GM20000 (cell line): ENCODE measurements at regions not wholly inside any gene's neighbourhood (a gene's known extent, or its start where the extent isn't known, plus 50 kb on each side); places are given as distances from the start of the nearest gene placed in this dataset.
"Not testable (repeated sequence)": the region's sequence is repeated elsewhere in the genome, so short reads cannot be mapped to it uniquely, and the experiment has no call there.

ENCODE experiments used
- DNase-seq: peaks from one replicate; pipeline ENCODE4 v3.0.0; 2012; ENCODE audit warnings: low spot score
- CTCF ChIP-seq: IDR thresholded peaks from 2 replicates; pipeline ENCODE4 v1.5.1; 2012; ENCODE audit warnings: mild to moderate bottlenecking, control low read depth; ENCODE audit errors: extremely low read depth, missing control alignments

- no peak for DNase-seq
- TF ChIP-seq CTCF = no peak
Measured at GRCh38 chr12:47370421-47370820, 290.7 kb upstream of the AMIGO2 start.

- no peak for DNase-seq
- no peak for TF ChIP-seq CTCF
Measured at GRCh38 chr12:47369085-47369484, 289.3 kb upstream of the AMIGO2 start.

- TF ChIP-seq CTCF = no peak
- DNase-seq = no peak
Measured at GRCh38 chr12:47367912-47368537, 288.3 kb upstream of the AMIGO2 start.

GRCh38 chr12:47366579-47366978 lies 286.8 kb upstream of the AMIGO2 start:
- TF ChIP-seq CTCF = no peak
- no peak for DNase-seq

- TF ChIP-seq CTCF = no peak
- no peak for DNase-seq
Measured at GRCh38 chr12:47366157-47366556, 286.4 kb upstream of the AMIGO2 start.

GRCh38 chr12:47365443-47366076 lies 285.8 kb upstream of the AMIGO2 start:
- DNase-seq = not testable (repeated sequence)

GRCh38 chr12:47364261-47364660 lies 284.5 kb upstream of the AMIGO2 start:
- no peak for DNase-seq
- TF ChIP-seq CTCF = no peak
